ENCODE measurements at regions not wholly inside any gene's neighbourhood (a gene's known extent, or its start where the extent isn't known, plus 50 kb on each side); places are given as distances from the start of the nearest gene placed in this dataset.

GRCh38 chr10:6774406-6774805, 194.3 kb upstream of the PRKCQ start:
- DNase-seq (ENCODE audit: low read depth in 2 of 2): no peak

GRCh38 chr10:6771331-6771730, 191.3 kb upstream of the PRKCQ start:
- DNase-seq (ENCODE audit: low read depth in 2 of 2): no peak

- no peak for DNase-seq (ENCODE audit: low read depth in 2 of 2)
Measured at GRCh38 chr10:6770846-6771245, 190.8 kb upstream of the PRKCQ start.

- no peak for DNase-seq (ENCODE audit: low read depth in 2 of 2)
Measured at GRCh38 chr10:6769704-6770417, 189.8 kb upstream of the PRKCQ start.

GRCh38 chr10:6766131-6766801, 186.2 kb upstream of the PRKCQ start:
- DNase-seq (ENCODE audit: low read depth in 2 of 2): no peak

GRCh38 chr10:6763423-6763822, 183.3 kb upstream of the PRKCQ start:
- no peak for DNase-seq (ENCODE audit: low read depth in 2 of 2)

GRCh38 chr10:6763001-6763400, 182.9 kb upstream of the PRKCQ start:
- DNase-seq (ENCODE audit: low read depth in 2 of 2): no peak

- no peak for DNase-seq (ENCODE audit: low read depth in 2 of 2)
Measured at GRCh38 chr10:6759961-6760360, 179.9 kb upstream of the PRKCQ start.

GRCh38 chr10:6757158-6757557, 177.1 kb upstream of the PRKCQ start:
- no peak for DNase-seq (ENCODE audit: low read depth in 2 of 2)

- DNase-seq (ENCODE audit: low read depth in 2 of 2): no peak
Measured at GRCh38 chr10:6756716-6757115, 176.6 kb upstream of the PRKCQ start.

GRCh38 chr10:6755781-6756460, 175.8 kb upstream of the PRKCQ start:
- no peak for DNase-seq (ENCODE audit: low read depth in 2 of 2)

- DNase-seq (ENCODE audit: low read depth in 2 of 2): no peak
Measured at GRCh38 chr10:6753644-6754043, 173.6 kb upstream of the PRKCQ start.

- DNase-seq (ENCODE audit: low read depth in 2 of 2): no peak
Measured at GRCh38 chr10:6751363-6751762, 171.3 kb upstream of the PRKCQ start.

- DNase-seq (ENCODE audit: low read depth in 2 of 2): no peak
Measured at GRCh38 chr10:6748981-6749635, 169.0 kb upstream of the PRKCQ start.

GRCh38 chr10:6748029-6748428, 168.0 kb upstream of the PRKCQ start:
- no peak for DNase-seq (ENCODE audit: low read depth in 2 of 2)

- DNase-seq (ENCODE audit: low read depth in 2 of 2): no peak
Measured at GRCh38 chr10:6746782-6747181, 166.7 kb upstream of the PRKCQ start.

- DNase-seq (ENCODE audit: low read depth in 2 of 2): no peak
Measured at GRCh38 chr10:6743291-6743849, 163.3 kb upstream of the PRKCQ start.

GRCh38 chr10:6741541-6741941, 161.5 kb upstream of the PRKCQ start:
- no peak for DNase-seq (ENCODE audit: low read depth in 2 of 2)

- DNase-seq (ENCODE audit: low read depth in 2 of 2): no peak
Measured at GRCh38 chr10:6739530-6740174, 159.6 kb upstream of the PRKCQ start.

- no peak for DNase-seq (ENCODE audit: low read depth in 2 of 2)
Measured at GRCh38 chr10:6738112-6738768, 158.2 kb upstream of the PRKCQ start.

- DNase-seq (ENCODE audit: low read depth in 2 of 2): no peak
Measured at GRCh38 chr10:6737758-6738111, 157.7 kb upstream of the PRKCQ start.

All from stimulated activated CD8-positive, alpha-beta memory T cell treated with anti-CD3 and anti-CD28 coated beads, Interleukin-7, amount 100 ng/mL, for 1 hour (primary cell).